ENCODE measurements at regions not wholly inside any gene's neighbourhood (a gene's known extent, or its start where the extent isn't known, plus 50 kb on each side); places are given as distances from the start of the nearest gene placed in this dataset.

DNA sequence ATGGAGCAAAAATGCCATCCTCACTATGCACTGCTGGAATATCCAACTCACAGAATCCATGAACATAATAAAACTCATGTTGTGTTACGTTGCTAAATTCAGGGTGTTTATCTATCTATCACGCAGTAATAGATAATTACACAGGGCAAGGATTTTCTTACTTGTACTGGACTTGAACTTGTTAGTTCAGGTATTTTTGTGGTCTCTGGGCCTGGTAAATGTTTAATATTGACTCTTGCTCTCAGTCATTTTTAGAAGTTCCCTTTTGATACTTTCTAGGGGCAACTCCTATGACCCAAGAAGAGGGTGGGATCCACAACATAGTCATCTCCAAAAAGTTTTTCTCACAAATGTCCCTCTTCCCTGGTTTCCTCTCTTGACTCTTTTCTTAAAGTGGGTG is 522.4 kb upstream of the IGFBP7 start:
- TF ChIP-seq, protein P1, sequence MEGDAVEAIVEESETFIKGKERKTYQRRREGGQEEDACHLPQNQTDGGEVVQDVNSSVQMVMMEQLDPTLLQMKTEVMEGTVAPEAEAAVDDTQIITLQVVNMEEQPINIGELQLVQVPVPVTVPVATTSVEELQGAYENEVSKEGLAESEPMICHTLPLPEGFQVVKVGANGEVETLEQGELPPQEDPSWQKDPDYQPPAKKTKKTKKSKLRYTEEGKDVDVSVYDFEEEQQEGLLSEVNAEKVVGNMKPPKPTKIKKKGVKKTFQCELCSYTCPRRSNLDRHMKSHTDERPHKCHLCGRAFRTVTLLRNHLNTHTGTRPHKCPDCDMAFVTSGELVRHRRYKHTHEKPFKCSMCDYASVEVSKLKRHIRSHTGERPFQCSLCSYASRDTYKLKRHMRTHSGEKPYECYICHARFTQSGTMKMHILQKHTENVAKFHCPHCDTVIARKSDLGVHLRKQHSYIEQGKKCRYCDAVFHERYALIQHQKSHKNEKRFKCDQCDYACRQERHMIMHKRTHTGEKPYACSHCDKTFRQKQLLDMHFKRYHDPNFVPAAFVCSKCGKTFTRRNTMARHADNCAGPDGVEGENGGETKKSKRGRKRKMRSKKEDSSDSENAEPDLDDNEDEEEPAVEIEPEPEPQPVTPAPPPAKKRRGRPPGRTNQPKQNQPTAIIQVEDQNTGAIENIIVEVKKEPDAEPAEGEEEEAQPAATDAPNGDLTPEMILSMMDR (IDR thresholded peaks at IDR 0.05), result no peak
- TF ChIP-seq POLR2A (IDR thresholded peaks at IDR 0.05) (no peak), POLR2AphosphoS5 (IDR thresholded peaks at IDR 0.05) (no peak)
